GM12872 (cell line): ENCODE measurements at regions not wholly inside any gene's neighbourhood (a gene's known extent, or its start where the extent isn't known, plus 50 kb on each side); places are given as distances from the start of the nearest gene placed in this dataset.

Experiments
- TF ChIP-seq, protein P1 (sequence below): IDR thresholded peaks from 3 replicates; pipeline ENCODE4 v1.5.1; 2011; ENCODE audit warnings: low read depth, mild to moderate bottlenecking, low read length, moderate library complexity; ENCODE audit not compliant: insufficient read depth

DNA sequence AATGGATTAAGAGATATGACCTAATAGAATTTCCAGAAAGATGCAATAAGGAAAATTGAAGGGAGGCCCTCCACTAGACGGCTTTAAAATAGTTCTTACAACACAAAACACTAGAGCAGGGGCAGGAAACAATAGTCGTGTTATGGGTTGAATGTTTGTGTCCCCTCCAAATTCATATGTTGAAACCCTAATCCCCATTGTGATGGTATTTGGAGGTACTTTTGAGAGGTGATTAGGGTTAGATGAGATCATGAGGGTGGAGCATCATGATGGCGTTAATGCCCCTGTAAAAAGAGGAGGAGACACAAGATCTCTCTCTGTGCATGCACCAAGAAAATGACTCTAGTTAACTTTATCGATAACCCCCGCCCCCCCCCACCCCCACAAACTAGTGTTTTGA is 104.0 kb upstream of the HMGN3 start:
- TF ChIP-seq, protein P1, sequence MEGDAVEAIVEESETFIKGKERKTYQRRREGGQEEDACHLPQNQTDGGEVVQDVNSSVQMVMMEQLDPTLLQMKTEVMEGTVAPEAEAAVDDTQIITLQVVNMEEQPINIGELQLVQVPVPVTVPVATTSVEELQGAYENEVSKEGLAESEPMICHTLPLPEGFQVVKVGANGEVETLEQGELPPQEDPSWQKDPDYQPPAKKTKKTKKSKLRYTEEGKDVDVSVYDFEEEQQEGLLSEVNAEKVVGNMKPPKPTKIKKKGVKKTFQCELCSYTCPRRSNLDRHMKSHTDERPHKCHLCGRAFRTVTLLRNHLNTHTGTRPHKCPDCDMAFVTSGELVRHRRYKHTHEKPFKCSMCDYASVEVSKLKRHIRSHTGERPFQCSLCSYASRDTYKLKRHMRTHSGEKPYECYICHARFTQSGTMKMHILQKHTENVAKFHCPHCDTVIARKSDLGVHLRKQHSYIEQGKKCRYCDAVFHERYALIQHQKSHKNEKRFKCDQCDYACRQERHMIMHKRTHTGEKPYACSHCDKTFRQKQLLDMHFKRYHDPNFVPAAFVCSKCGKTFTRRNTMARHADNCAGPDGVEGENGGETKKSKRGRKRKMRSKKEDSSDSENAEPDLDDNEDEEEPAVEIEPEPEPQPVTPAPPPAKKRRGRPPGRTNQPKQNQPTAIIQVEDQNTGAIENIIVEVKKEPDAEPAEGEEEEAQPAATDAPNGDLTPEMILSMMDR, result no peak

DNA sequence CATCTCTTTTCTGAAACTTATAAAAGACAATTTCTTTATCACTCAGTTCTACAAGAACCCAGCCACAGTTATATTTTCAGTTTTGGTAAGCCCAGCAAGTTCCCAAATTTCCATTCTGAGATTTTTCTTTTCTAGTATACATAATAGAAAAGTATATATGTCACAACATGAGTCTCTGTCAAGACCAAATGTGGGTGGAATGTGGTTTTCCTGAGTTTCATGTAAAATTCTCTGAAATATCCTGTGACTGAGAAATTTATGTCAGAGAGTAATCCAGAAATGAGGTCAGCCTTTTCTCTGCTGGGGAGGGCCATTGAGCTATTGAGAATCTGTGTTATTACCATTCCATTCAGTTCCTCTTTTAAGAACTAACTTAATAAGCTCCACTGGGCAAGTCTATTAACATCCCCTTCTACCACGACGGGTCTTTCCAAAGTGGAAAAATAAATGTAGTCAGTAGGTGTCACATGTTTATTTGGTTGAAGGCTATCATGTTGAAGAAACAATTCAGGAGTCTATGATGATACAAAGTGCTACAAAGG is 100.7 kb upstream of the HMGN3 start:
- TF ChIP-seq, protein P1, result no peak

DNA sequence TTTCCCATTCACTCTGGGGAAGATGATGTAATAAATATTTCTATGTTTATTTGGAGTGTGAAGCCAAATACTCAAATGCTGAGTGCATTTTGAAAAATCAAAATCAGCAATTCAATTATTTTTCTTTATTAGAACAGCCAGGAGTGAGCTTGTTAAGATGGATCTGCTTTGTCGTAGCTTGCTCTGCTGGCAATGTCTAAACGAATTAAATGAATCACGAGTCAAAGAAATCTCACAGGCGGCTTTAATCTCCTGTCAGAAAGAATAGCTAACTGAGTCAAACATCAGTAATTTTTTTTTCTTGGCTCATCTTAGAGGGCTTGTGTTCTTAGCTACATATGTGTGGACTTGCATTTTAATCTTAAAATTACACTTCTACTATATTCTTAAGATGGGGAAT is 100.2 kb upstream of the HMGN3 start:
- TF ChIP-seq, protein P1, result no peak

GRCh38 chr6:79330704-79331103 is 96.2 kb upstream of the HMGN3 start:
- TF ChIP-seq, protein P1, result no peak

GRCh38 chr6:79313254-79313653 is 78.8 kb upstream of the HMGN3 start:
- TF ChIP-seq, protein P1, result no peak

- TF ChIP-seq, protein P1, result no peak
Measured at GRCh38 chr6:79307321-79308036, 73.0 kb upstream of the HMGN3 start.

- TF ChIP-seq, protein P1, result no peak
Measured at GRCh38 chr6:79305020-79305419, 70.5 kb upstream of the HMGN3 start.
